ENCODE measurements at regions not wholly inside any gene's neighbourhood (a gene's known extent, or its start where the extent isn't known, plus 50 kb on each side); places are given as distances from the start of the nearest gene placed in this dataset.
"Not testable (repeated sequence)": the region's sequence is repeated elsewhere in the genome, so short reads cannot be mapped to it uniquely, and the experiment has no call there.

DNA sequence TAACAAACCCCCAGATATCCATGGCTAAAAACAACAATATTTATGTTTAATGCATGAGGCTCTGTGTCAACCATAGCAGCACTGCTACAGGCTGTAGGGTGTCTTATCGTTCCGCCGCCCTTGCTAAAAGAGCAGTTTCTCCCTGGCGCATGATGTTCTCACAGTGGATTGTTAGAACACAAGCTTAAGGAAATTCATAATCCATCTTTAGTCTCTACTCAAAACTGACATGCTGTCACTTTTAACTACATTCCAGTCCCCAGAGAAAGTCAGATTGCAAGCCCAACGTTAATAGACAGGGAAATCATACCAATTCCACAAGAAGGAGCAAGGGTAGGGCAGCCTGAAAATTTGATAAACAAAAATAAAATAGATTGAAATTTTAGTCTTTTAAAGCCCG is 1960.8 kb downstream of the PCDH7 start:
- no peak for DNase-seq

GRCh38 chr4:32684160-32684559 is 1964.0 kb downstream of the PCDH7 start:
- DNase-seq = no peak

GRCh38 chr4:32686123-32686522 is 1966.0 kb downstream of the PCDH7 start:
- DNase-seq = no peak

GRCh38 chr4:32689518-32689917 is 1969.3 kb downstream of the PCDH7 start:
- no peak for DNase-seq

- DNase-seq = no peak
These were observed 1977.2 kb downstream of the PCDH7 start for GRCh38 chr4:32697281-32697814.

DNA sequence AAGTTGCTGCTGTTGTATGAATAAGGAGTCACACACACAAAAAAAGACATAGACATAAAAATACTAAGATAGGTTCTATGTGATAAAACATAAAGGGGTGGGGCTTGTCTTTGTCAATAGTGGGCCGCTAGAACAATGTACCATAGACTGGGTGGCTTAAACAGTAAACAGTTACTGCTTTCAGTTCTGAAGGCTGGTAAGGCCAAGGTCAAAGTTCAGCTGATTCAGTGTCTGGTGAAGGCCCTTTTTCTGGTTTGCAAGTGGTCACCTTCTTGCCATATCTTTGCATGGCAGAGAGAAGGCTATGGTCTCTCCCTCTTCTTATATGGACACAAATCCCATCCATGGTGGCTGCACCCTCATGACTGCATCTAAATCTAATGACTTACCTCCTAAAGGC is 1980.7 kb downstream of the PCDH7 start:
- DNase-seq = no peak

DNA sequence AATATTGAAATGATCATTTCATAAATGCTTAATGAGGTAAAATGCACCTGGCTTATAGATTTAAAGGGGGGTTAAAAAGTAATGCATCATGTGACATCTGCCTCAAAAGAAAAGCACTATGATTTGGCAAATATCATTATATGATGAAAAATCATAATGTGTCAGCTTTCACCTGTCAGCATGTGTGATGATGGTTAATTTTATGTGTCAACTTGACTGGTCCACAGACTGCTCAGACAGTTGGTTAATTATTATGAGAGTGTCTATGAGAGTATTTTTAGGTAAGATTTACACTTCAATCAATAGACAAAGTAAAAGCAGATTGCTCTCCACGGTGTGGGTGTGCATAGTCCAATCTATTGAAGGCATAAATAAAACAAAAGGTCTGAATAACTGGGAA is 1986.7 kb downstream of the PCDH7 start:
- DNase-seq = no peak

DNA sequence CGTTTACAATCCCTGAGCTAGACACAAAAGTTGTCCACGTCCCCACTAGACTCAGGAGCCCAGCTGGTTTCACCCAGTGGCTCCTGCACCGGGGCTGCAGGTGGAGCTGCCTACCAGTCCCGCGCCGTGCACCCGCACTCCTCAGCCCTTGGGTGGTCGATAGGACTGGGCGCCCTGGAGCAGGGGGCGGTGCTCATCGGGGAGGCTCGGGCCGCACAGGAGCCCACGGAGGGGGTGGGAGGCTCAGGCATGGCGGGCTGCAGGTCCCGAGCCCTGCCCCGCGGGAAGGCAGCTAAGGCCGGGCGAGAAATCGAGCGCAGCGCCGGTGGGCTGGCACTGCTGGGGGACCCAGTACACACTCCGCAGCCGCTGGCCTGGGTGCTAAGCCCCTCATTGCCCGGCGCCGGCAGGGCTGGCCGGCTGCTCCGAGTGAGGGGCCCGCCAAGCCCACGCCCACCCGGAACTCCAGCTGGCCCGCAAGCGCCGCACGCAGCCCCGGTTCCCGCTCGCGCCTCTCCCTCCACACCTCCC is 1996.0 kb downstream of the PCDH7 start:
- not testable (repeated sequence) for DNase-seq

- DNase-seq = no peak
These were observed 2015.9 kb downstream of the PCDH7 start for GRCh38 chr4:32735856-32736590.

DNA sequence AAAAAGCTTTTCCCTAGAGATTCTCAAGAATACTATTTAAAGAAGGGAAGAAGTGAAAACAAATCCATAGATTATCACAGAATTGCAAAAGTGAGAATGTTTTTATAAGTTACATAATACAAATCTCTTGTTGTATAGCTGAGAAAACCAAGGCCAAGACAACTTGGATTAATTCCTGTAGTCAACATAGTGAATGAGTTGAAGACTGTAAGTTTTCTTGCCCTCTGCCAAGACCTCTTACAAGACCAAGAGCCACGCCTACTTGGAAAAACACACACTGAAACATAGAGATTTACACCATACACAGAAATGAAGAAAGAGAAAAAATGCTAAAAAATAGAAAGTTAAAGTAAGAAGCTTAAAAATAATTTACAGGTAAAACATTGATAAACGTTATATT is 2024.0 kb downstream of the PCDH7 start:
- no peak for DNase-seq

DNA sequence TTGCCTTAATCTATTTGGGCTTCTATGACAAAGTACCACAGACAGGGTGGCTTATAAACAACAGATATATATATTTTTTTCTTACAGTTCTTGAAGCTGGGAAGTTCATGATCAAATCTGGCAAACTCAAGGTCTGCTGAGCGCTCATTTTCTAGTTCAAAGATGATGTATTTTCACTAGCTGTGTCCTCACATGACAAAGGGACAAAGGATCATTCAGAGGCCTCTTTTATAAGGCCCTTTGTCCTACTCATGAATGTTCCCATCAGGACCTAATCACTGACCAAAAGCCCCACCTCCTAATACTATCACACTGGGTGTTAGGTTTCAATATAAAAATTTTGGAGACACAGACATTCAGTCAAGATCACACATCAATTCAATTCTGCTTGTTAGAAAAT is 2025.2 kb downstream of the PCDH7 start:
- DNase-seq = no peak

GRCh38 chr4:32748061-32748460 is 2027.9 kb downstream of the PCDH7 start:
- DNase-seq = no peak

DNA sequence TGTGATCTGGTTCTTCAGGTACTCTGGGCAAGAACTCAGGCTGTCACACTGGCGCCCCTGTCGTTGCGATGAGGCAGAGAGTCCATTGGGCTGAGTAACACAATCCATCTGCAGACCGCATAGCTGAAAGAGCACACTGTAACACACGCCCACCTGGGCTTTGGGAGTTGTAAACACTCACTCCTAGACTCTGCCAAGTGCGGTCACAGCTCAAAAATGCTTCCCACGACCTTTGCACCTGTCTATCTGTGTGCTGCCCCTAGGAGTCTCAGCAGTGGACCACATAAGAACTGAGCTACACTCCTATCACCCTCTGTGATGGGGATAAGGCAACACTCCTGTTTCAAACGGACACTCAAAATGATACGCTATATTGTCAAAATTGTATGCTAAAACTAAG is 2028.3 kb downstream of the PCDH7 start:
- no peak for DNase-seq

DNA sequence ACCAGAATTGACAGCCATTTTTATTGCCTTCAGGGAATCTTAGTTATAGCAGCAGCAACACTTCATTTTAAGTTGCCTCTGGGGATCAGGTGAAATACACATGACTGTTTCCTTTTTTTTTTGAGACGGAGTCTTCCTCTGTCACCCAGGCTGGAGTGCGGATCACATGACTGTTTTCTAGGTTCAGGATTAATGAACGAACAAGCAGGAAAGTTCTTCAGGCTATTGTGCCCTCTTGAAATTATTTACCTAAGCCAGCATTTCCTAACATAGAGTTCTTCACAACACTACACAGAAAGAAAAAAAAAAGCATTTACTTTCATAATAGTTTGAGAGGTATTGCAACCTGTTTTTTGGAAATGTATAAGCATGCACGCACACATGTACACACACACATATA is 2032.8 kb downstream of the PCDH7 start:
- DNase-seq = no peak

DNA sequence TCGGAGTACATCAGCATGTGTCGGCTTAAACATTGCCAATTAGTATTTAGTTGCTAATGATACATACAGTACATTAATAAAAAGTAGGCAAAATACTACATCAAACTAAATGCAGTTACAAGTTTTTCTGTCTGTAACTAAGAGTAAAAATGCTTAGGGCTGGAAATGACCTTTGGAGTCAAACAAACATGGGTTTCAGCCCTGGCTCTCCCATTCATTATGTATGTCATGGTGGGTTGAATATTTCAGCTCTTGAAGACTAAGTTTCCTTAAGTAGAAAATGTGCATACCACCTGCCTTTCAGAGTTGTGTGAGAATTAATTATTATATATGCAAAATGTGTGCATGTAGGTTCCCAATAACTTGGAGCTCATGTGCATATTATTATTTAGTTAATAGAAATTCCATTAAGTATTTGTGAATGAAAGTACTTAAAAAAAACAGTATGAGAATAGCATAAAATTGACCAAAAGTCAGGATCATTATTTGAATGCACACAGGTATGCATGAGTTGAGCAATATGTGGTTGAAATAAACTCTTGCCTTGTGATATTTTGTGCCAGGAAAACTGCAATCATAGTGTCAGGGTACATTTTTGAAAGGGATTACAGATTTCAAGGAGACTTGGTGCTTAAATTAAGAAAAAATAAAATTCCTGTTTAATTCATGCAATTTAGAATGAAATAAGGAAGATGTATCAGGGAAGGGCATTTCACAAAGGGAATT is 2048.7 kb downstream of the PCDH7 start:
- no peak for DNase-seq

- no peak for DNase-seq
These were observed 2051.3 kb downstream of the PCDH7 start for GRCh38 chr4:32771491-32771890.

- DNase-seq = no peak
These were observed 2054.9 kb downstream of the PCDH7 start for GRCh38 chr4:32775049-32775448.

GRCh38 chr4:32776435-32777203 is 2056.4 kb downstream of the PCDH7 start:
- no peak for DNase-seq

DNA sequence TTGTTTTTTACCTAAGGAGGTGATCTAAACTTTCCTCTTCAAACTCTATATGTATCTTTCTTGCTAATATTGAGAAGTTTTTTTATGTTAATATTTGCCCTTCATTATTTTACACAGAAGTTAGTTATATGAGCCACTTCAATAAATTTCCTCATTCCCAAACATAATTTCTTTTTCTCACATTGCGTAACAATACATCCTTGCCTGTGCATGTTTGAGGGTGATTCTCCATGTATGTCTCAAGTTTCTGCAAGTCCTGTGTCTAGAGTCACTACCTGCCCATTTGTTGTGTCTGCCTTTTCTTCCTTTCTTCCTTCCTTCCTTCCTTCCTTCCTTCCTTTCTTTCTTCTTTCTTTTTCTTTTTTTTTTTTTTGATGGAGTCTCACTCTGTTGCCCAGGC is 2057.9 kb downstream of the PCDH7 start:
- no peak for DNase-seq

DNA sequence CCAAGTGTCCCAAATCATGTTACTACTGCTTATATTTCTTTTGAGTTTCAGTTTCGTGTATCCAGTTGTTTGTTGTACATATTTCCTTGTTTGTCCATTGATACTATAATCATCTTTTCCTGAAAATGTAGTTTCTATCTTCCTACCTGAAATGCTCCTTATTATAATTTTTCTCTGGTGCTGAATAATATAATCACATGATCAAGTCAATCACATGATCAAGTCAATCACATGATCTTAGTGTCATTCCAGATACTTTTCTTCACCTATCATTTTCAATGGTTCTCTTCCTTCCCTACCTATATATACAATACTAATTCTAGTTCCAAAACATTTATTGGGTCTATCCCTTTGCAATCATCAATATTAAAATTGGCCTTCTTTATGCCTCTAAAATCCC is 2058.8 kb downstream of the PCDH7 start:
- DNase-seq = no peak

DNA sequence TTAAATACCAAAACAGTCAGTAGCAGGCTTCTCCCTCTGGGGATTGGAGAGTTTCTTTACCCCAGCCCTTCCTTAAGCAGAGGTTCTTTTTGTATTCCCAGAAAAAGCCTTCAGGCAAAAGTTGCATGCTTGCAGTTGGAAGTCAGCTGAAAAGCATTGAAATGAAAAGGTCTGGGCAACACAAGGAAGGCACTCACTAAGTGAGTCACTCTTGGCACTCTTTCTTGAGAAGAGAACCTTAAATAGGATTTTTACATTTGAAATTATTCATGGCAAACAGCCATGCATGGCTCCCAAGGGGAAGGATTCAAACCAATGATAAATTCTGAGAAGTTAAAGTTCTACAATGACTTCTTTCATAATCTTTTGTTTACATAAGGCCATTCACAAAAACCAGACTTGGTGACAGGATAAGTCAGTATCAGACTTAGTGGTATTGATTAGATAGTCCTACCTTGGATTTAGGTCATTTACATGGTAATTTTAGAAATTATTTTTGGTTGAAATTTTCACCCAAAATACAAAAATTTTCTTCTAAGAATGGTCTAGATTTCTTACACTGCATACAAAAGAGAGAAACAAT is 2068.9 kb downstream of the PCDH7 start:
- DNase-seq = no peak

DNA sequence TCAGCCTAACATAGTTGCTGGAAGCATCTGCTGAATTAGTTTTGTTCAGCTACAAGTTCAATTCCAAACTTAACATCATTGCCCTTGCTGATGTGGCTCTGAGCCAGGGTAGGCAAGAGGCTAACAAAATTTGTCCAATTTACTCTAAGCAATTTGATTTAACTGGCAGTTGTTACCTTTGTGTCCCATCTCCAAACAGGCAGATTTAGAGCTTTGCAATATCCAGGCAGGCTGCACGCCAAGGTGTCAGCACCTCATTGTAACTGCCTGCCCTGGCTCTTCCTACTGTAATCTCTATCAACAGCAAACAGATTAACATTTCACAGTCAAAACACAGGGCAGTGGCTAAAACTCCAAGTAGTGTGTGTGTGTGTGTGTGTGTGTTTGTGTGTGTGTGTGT is 2070.6 kb downstream of the PCDH7 start:
- no peak for DNase-seq
